GM23248 (cell line): ENCODE measurements at regions not wholly inside any gene's neighbourhood (a gene's known extent, or its start where the extent isn't known, plus 50 kb on each side); places are given as distances from the start of the nearest gene placed in this dataset.

Source experiments
- EZH2 ChIP-seq: fragments of 200-600 bp; sonication (generic); IDR thresholded peaks from 2 replicates; pipeline ENCODE4 v1.6.1; 2018; ENCODE audit warnings: antibody characterized with exemption, mild to moderate bottlenecking; ENCODE audit not compliant: insufficient read depth, poor library complexity, severe bottlenecking
- EZH2phosphoT487 ChIP-seq: fragments of 200-600 bp; sonication (generic); IDR thresholded peaks from 2 replicates; pipeline ENCODE4 v1.6.1; 2018; ENCODE audit warnings: antibody characterized with exemption, moderate library complexity, mild to moderate bottlenecking, low read depth; ENCODE audit not compliant: insufficient read depth

DNA sequence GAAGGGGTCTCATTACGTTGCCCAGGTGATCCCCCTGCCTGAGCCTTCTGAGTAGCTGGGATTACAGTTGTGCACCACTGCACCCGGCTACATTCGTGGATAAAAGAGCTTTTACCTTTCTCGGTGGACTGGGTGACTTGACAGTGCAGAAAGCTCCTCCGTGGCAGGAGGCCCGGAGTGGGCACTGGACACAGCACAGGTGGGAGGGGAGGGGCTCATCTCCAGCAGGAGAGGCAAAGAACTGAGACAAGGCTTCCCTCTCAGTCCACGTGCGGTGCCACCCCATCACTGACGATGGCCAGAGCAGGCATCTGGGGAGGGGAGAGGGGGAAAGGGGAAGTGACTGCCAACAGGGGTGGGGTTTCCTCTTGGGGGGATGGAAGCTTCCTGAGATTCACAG, 118.4 kb downstream of the SHANK2 start:
- TF ChIP-seq EZH2phosphoT487, result no peak
- TF ChIP-seq EZH2, result no peak
